NCI-H1694 treated with DMSO at 0.1 percent for 48 hours (cell line): ENCODE measurements at regions not wholly inside any gene's neighbourhood (a gene's known extent, or its start where the extent isn't known, plus 50 kb on each side); places are given as distances from the start of the nearest gene placed in this dataset.
"Not testable (repeated sequence)": the region's sequence is repeated elsewhere in the genome, so short reads cannot be mapped to it uniquely, and the experiment has no call there.

Source experiments
- DNase-seq: peaks from one replicate; lab custom pipeline; 2025; lab: John Stamatoyannopoulos, UW

- no peak for DNase-seq
These were observed 200.9 kb downstream of the AASDHPPT start for GRCh38 chr11:106278391-106278790.

DNA sequence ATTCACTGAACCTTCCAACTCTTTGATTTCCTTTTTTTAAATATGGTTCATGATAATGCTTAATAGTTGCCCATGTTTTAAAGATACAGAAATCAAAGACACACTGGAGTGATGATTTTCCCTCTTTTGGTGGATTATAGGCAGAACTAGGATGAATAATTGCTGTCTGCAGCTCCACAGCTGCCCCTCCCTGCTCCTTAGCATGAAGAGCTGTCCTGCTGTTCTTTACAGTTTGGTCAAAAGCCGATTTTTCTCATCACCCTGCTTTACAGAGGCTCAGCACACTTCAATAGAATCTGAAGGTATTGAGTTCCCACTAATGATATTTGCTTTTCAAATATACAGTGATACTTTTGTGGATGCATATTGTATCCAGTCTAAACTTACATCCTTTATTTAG, 202.6 kb downstream of the AASDHPPT start:
- no peak for DNase-seq

DNA sequence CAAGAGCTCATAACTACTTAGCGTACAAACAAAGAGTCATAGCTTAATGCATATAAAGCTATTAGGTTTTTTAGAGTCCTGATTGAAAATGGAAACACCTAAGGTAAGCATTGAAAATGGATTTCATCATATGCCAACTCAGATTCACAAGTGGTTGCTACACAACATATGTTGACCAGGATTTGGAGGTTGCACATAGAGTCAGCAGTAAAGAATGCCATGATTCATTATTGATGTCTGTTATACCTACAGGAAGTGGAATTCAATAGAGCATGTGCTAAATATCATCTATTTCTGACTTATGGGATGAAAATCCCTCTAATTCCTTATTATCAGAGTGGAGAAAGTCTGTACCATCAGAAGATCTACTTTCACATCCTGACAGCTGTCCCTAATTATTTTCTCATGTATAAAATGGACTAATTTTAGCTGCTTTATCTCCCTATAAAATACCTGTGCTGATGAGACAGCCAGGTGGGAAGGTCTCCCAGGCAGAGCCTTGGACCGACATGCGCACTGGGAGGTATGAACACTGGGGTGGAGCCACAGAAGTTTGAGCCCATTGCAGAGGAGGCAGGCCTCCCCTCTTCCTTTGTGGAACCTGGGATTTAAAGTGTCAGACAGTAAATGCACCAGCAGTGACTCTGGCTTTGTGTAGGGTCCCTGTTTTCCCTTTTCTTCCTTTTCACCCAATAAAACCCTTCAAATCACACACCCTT, 204.2 kb downstream of the AASDHPPT start:
- DNase-seq = no peak

DNA sequence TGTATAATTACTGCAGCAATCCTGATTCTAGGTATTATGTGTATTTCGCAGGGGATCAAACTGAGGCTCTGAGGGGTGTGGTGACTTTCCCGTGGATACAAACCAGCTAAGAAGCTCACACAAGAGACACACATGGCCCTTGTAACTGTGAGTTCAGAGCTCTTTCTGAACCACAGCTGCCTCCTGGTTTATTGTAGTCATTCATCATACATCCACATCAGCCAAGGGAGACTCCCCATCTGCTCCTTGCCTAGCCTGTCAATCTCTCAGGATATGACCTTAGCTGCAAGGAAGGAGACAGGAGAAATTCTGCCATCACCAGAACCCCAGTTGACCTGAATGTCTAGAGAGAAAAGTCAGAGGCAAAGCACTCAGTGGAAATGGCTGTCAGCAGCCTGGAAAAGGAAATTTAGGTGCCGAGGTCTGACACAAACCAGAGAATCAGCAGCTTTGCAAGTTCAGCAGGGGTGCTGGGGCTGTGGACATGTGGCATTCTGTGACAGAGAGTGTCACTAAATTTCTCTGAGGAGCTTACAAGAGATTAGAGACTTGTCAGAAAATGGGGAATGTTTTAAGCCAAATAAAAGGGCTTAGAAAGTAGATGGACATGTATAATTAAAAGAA, 209.5 kb downstream of the AASDHPPT start:
- no peak for DNase-seq

DNA sequence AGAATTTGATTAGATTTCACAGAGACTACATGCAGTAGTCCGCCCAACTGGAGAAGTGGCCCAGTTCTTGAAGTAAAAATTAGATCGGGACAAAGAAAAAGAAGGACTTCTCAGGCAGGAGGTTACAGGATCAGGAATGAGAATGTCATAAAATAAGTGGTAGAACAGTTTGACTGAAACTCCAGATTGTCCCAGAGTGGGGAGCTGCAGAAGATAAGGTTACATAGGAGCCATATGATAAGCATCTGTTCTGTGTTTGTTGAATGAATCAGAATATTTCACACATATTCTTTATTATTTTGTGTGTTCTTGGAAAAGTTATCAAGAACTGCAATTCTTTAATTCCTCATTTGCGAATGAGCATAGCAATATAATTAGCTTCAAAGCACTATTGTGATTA, 210.6 kb downstream of the AASDHPPT start:
- DNase-seq = no peak

GRCh38 chr11:106288822-106289387, 211.4 kb downstream of the AASDHPPT start:
- no peak for DNase-seq

- DNase-seq = no peak
These were observed 215.1 kb downstream of the AASDHPPT start for GRCh38 chr11:106292526-106292925.

DNA sequence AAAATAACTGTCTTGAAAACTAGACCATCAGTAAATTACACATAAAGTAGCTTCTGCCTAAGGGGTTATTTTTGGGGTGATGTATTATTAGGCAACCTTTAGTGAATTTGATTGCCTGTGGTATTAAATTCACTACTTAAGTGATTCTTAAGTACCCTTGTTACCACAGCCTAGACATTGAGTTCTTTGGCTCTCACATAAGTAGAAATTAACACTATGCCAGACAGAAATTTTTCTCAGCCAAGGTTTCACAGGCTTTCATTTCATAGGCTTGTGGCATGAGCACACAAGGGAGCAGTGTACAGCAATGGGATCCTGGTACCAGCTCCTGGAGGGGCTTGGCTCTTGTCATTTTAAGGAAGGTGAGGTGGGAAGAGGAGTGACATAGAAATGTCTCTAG, 218.5 kb downstream of the AASDHPPT start:
- no peak for DNase-seq

DNA sequence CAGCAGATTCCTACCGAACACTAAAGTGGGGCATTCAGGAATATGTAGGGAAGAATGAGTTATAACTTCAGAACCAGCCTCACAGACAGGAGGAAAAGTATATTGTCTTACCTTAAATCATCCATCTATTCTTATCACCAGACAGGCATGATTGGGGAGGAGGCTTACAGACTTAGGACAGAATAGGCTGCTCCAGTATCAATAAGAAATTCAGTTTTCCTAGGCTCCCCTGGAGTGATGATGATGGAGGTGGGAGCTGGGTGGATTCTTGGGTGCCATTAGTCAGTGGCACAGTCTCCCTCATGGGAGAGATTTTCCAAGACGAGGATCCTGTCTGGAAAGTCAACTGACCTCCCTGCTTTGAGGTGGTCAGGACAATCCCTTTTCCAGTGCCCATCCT, 225.0 kb downstream of the AASDHPPT start:
- DNase-seq = no peak

- no peak for DNase-seq
These were observed 226.8 kb downstream of the AASDHPPT start for GRCh38 chr11:106304274-106304673.

DNA sequence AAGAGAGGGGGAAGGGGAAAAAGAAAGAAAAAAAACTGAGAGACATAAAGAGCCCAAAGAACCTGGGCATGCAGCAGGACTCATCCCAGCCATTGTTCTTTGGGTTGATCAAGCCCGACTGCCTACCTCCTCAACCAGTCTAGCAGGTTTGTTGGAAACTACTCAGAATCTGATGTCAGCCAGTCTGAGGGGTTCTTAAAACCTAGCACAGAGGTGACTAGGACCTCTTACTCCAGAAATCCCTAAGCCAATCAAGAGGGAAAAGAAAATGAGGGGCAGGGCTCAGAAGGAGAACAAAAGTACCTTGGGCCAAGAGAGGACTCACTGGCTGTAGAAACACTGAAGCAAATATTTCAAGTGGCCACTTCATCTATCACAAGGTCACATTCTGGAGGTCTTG, 228.0 kb downstream of the AASDHPPT start:
- no peak for DNase-seq

- DNase-seq = no peak
These were observed 229.5 kb downstream of the AASDHPPT start for GRCh38 chr11:106306942-106307341.

GRCh38 chr11:106309070-106309684, 231.7 kb downstream of the AASDHPPT start:
- no peak for DNase-seq

- no peak for DNase-seq
These were observed 234.2 kb downstream of the AASDHPPT start for GRCh38 chr11:106311531-106312230.

DNA sequence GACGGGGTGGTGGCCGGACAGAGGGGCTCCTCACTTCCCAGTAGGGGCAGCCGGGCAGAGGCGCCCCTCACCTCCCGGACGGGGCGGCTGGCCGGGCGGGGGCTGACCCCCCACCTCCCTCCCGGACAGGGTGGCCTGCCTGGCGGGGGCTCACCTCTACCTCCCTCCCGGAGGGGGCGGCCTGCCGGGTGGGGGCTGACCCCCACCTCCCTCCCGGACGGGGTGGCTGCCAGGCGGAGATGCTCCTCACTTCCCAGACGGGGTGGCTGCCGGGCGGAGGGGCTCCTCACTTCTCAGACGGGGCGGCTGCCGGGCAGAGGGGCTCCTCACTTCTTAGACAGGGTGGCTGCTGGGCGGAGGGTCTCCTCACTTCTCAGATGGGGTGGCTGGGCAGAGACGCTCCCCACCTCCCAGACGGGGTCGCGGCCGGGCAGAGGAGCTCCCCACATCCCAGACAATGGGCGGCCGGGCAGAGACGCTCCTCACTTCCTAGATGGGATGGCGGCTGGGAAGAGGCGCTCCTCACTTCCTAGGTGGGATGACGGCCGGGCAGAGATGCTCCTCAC, 239.8 kb downstream of the AASDHPPT start:
- not testable (repeated sequence) for DNase-seq

- no peak for DNase-seq
These were observed 244.1 kb downstream of the AASDHPPT start for GRCh38 chr11:106321601-106322000.

GRCh38 chr11:106322106-106322505, 244.6 kb downstream of the AASDHPPT start:
- no peak for DNase-seq

DNA sequence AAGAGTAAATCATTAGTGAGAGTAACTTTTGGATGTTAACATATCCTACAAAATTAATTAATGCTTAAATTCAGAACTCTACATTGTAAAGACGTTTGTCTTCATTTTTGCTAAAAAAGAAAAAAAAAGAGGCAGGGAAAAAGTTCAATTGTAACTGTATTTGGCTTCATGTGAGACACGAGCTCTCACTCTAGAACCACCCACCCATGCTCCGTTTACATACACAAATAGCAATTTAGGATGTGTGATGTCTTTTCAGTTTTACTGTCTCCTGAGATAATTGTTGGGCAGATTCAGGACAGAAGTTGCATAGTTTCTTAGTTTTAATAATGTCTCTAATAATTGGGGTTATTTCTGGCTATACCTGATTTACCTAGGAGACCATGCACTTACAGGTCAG, 248.6 kb downstream of the AASDHPPT start:
- DNase-seq = no peak

DNA sequence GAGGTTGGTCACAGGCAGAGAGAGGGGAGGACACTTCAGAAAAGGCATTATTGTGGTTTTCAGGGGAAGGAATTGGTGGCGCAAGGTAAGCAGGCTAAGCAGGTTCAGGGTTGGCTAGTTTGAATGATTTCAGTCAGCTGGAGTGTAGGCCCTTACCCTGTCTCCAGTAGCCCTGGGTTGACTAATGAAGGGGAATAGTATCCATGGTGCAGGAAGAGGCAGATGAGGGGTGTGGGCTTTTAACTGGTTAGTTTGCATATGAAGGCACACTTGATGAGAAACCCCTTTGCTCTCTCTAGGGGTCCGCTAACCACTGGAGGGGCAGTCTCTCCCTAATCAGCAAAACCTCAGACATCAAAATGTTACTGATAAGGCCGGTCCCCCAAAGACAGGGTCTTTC, 249.7 kb downstream of the AASDHPPT start:
- DNase-seq = no peak

DNA sequence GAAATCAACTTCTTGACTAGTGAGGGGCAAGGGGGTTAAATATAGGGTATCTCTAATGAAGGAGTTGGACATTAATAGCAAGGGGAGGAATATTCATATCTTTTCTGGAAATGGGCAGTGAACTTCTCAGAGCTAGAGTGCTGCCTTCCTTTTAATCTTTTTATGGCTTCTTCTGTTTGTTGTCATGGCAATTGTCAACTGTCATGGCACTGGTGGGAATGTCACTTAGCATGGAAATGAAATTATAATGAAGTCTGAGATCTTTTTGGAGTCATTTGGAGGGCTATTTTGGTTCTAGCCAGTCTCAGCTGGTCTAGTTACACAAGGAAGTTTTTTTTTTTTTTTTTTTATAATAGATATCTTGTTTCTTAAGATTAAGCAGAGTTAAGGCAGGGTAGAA, 250.2 kb downstream of the AASDHPPT start:
- no peak for DNase-seq

GRCh38 chr11:106329273-106330018, 252.0 kb downstream of the AASDHPPT start:
- DNase-seq = no peak
